HFFc6 (cell line): ENCODE measurements at regions not wholly inside any gene's neighbourhood (a gene's known extent, or its start where the extent isn't known, plus 50 kb on each side); places are given as distances from the start of the nearest gene placed in this dataset.

Experiments
- DNase-seq: peaks from one replicate; pipeline ENCODE4 v3.0.0-alpha.2; 2018
- H3K27ac Mint-ChIP-seq: 2 replicates; pipeline ENCODE4 v1.8.0; 2020; ENCODE audit warnings: mild to moderate bottlenecking, mixed read lengths
- H3K27me3 Mint-ChIP-seq: 2 replicates; pipeline ENCODE4 v1.8.0; 2021; ENCODE audit warnings: mild to moderate bottlenecking, moderate library complexity, mixed read lengths; ENCODE audit not compliant: insufficient read depth
- H3K36me3 Mint-ChIP-seq: 2 replicates; pipeline ENCODE4 v1.8.0; 2021; ENCODE audit warnings: low read depth, mixed read lengths
- H3K4me1 Mint-ChIP-seq: 2 replicates; pipeline ENCODE4 v1.8.0; 2020; ENCODE audit warnings: low read depth, mixed read lengths
- H3K4me3 Mint-ChIP-seq: 2 replicates; pipeline ENCODE4 v1.8.0; 2020; ENCODE audit warnings: mild to moderate bottlenecking, moderate library complexity, mixed read lengths
- H3K9me3 Mint-ChIP-seq: 2 replicates; pipeline ENCODE4 v1.8.0; 2020; ENCODE audit warnings: mild to moderate bottlenecking, mixed read lengths
- CTCF ChIP-seq: fragments of 200-600 bp; sonication (generic); IDR thresholded peaks from 2 replicates; pipeline ENCODE4 v1.5.0; 2021; ENCODE audit warnings: antibody characterized with exemption, mild to moderate bottlenecking

- Mint-ChIP-seq H3K36me3 (no peaks in the 10 kb centered on the region), H3K27me3 (no peaks in the 10 kb centered on the region), H3K4me3 (no peak overlapping the region), H3K27ac (no peak overlapping the region), H3K4me1 (no peaks in the 10 kb centered on the region), H3K9me3 (peaks cover 13% of the 10 kb centered on the region)
- no peak for TF ChIP-seq CTCF
- DNase-seq = no peak
Measured at GRCh38 chr9:2925016-2925415, 81.1 kb upstream of the PUM3 start.

- no peaks in the 10 kb centered on the region for H3K4me1 Mint-ChIP-seq
- no peak overlapping the region for H3K4me3 Mint-ChIP-seq
- no peaks in the 10 kb centered on the region for H3K36me3 Mint-ChIP-seq
Measured at GRCh38 chr9:2924380-2924768, 80.5 kb upstream of the PUM3 start.

GRCh38 chr9:2923766-2924379, 80.0 kb upstream of the PUM3 start:
- Mint-ChIP-seq H3K4me1 (no peaks in the 10 kb centered on the region), H3K4me3 (no peak overlapping the region), H3K36me3 (no peaks in the 10 kb centered on the region), H3K27me3 (no peaks in the 10 kb centered on the region), H3K9me3 (peaks cover 13% of the 10 kb centered on the region), H3K27ac (no peak overlapping the region)
- TF ChIP-seq CTCF = no peak
- no peak for DNase-seq

More at GRCh38 chr9:2924380-2924768, 80.5 kb upstream of the PUM3 start:
- no peaks in the 10 kb centered on the region for H3K27me3 Mint-ChIP-seq
- H3K27ac Mint-ChIP-seq = no peak overlapping the region
- H3K9me3 Mint-ChIP-seq = peaks cover 13% of the 10 kb centered on the region
- no peak for DNase-seq
- no peak for TF ChIP-seq CTCF

GRCh38 chr9:2919347-2919746, 75.5 kb upstream of the PUM3 start:
- H3K27me3 Mint-ChIP-seq = no peaks in the 10 kb centered on the region
- no peak overlapping the region for H3K4me3 Mint-ChIP-seq
- peak; percentile 1 for DNase-seq
- no peak overlapping the region for H3K27ac Mint-ChIP-seq
- no peaks in the 10 kb centered on the region for H3K4me1 Mint-ChIP-seq
- no peaks in the 10 kb centered on the region for H3K36me3 Mint-ChIP-seq
- TF ChIP-seq CTCF = no peak
- peaks cover 10% of the 10 kb centered on the region; the same call in 1 of the 2 replicates for H3K9me3 Mint-ChIP-seq

GRCh38 chr9:2916382-2916985, 72.6 kb upstream of the PUM3 start:
- H3K9me3 Mint-ChIP-seq = peaks cover 6% of the 10 kb centered on the region; the same call in 1 of the 2 replicates
- H3K27me3 Mint-ChIP-seq = no peaks in the 10 kb centered on the region

More at GRCh38 chr9:2916382-2916985, 72.6 kb upstream of the PUM3 start:
- DNase-seq = no peak
- TF ChIP-seq CTCF = no peak
- Mint-ChIP-seq H3K4me3 (no peak overlapping the region), H3K27ac (no peak overlapping the region), H3K36me3 (no peaks in the 10 kb centered on the region), H3K4me1 (no peaks in the 10 kb centered on the region)
